Renal cortical epithelial cell (primary cell): ENCODE measurements at regions not wholly inside any gene's neighbourhood (a gene's known extent, or its start where the extent isn't known, plus 50 kb on each side); places are given as distances from the start of the nearest gene placed in this dataset.

Source experiments
- DNase-seq: peaks from one replicate; pipeline ENCODE4 v3.0.0-alpha.2; 2011; ENCODE audit warnings: low read depth

- DNase-seq, result no peak
These were observed 804.8 kb upstream of the ZNF608 start for GRCh38 chr5:125551246-125551645.

- DNase-seq, result no peak
These were observed 805.4 kb upstream of the ZNF608 start for GRCh38 chr5:125551797-125552196.

GRCh38 chr5:125552486-125552885, 806.0 kb upstream of the ZNF608 start:
- no peak for DNase-seq

- no peak for DNase-seq
These were observed 807.9 kb upstream of the ZNF608 start for GRCh38 chr5:125554355-125554754.

GRCh38 chr5:125555591-125555990, 809.2 kb upstream of the ZNF608 start:
- no peak for DNase-seq

- DNase-seq, result no peak
These were observed 811.6 kb upstream of the ZNF608 start for GRCh38 chr5:125558016-125558415.

GRCh38 chr5:125558466-125558865, 812.0 kb upstream of the ZNF608 start:
- no peak for DNase-seq

- peak; percentile 80 for DNase-seq
These were observed 812.9 kb upstream of the ZNF608 start for GRCh38 chr5:125559296-125559695.

- DNase-seq, result no peak
These were observed 814.2 kb upstream of the ZNF608 start for GRCh38 chr5:125560476-125561225.

- DNase-seq, result peak; percentile 28
These were observed 818.0 kb upstream of the ZNF608 start for GRCh38 chr5:125564317-125564975.

- no peak for DNase-seq
These were observed 828.1 kb upstream of the ZNF608 start for GRCh38 chr5:125574491-125575044.

GRCh38 chr5:125575171-125575890, 828.9 kb upstream of the ZNF608 start:
- no peak for DNase-seq

GRCh38 chr5:125575891-125576505, 829.6 kb upstream of the ZNF608 start:
- DNase-seq, result no peak

- no peak for DNase-seq
These were observed 830.4 kb upstream of the ZNF608 start for GRCh38 chr5:125576822-125577221.

- no peak for DNase-seq
These were observed 832.1 kb upstream of the ZNF608 start for GRCh38 chr5:125578551-125578950.

- no peak for DNase-seq
These were observed 832.7 kb upstream of the ZNF608 start for GRCh38 chr5:125579182-125579581.

- no peak for DNase-seq
These were observed 834.9 kb upstream of the ZNF608 start for GRCh38 chr5:125581311-125581710.

- DNase-seq, result no peak
These were observed 835.9 kb upstream of the ZNF608 start for GRCh38 chr5:125582352-125582751.

GRCh38 chr5:125583321-125584139, 837.1 kb upstream of the ZNF608 start:
- DNase-seq, result no peak

GRCh38 chr5:125584140-125584520, 837.7 kb upstream of the ZNF608 start:
- DNase-seq, result no peak

- peak; percentile 31 for DNase-seq
These were observed 835.6 kb upstream of the GRAMD2B start for GRCh38 chr5:125587631-125588030.
